ENCODE measurements at regions not wholly inside any gene's neighbourhood (a gene's known extent, or its start where the extent isn't known, plus 50 kb on each side); places are given as distances from the start of the nearest gene placed in this dataset.
"Not testable (repeated sequence)": the region's sequence is repeated elsewhere in the genome, so short reads cannot be mapped to it uniquely, and the experiment has no call there.

GRCh38 chr14:25436906-25437305, 387.0 kb upstream of the STXBP6 start:
- DNase-seq (ENCODE audit: low read depth in 2 of 2) = no peak

- DNase-seq (ENCODE audit: low read depth in 2 of 2) = no peak
These were observed 386.4 kb upstream of the STXBP6 start for GRCh38 chr14:25436288-25436875.

GRCh38 chr14:25431211-25432076, 381.5 kb upstream of the STXBP6 start:
- no peak for DNase-seq (ENCODE audit: low read depth in 2 of 2)

GRCh38 chr14:25430808-25431207, 380.9 kb upstream of the STXBP6 start:
- DNase-seq (ENCODE audit: low read depth in 2 of 2) = no peak

- no peak for DNase-seq (ENCODE audit: low read depth in 2 of 2)
These were observed 363.1 kb upstream of the STXBP6 start for GRCh38 chr14:25412998-25413397.

GRCh38 chr14:25411781-25412757, 362.1 kb upstream of the STXBP6 start:
- no peak for DNase-seq (ENCODE audit: low read depth in 2 of 2)

GRCh38 chr14:25406818-25407217, 356.9 kb upstream of the STXBP6 start:
- DNase-seq (ENCODE audit: low read depth in 2 of 2) = no peak

GRCh38 chr14:25400607-25401206, 350.8 kb upstream of the STXBP6 start:
- peak; percentile 3 to 16 for DNase-seq (ENCODE audit: low read depth in 2 of 2)

GRCh38 chr14:25396128-25396527, 346.2 kb upstream of the STXBP6 start:
- no peak for DNase-seq (ENCODE audit: low read depth in 2 of 2)

- DNase-seq (ENCODE audit: low read depth in 2 of 2) = no peak
These were observed 344.9 kb upstream of the STXBP6 start for GRCh38 chr14:25394791-25395391.

GRCh38 chr14:25394356-25394755, 344.4 kb upstream of the STXBP6 start:
- DNase-seq (ENCODE audit: low read depth in 2 of 2) = no peak

GRCh38 chr14:25389948-25390347, 340.0 kb upstream of the STXBP6 start:
- no peak for DNase-seq (ENCODE audit: low read depth in 2 of 2)

GRCh38 chr14:25381498-25381897, 331.6 kb upstream of the STXBP6 start:
- no peak for DNase-seq (ENCODE audit: low read depth in 2 of 2)

- DNase-seq (ENCODE audit: low read depth in 2 of 2) = no peak
These were observed 325.7 kb upstream of the STXBP6 start for GRCh38 chr14:25375639-25376038.

GRCh38 chr14:25371068-25371467, 321.1 kb upstream of the STXBP6 start:
- no peak for DNase-seq (ENCODE audit: low read depth in 2 of 2)

GRCh38 chr14:25370057-25370456, 320.1 kb upstream of the STXBP6 start:
- not testable (repeated sequence) for DNase-seq (ENCODE audit: low read depth in 2 of 2)

GRCh38 chr14:25358330-25358729, 308.4 kb upstream of the STXBP6 start:
- no peak for DNase-seq (ENCODE audit: low read depth in 2 of 2)

GRCh38 chr14:25351269-25351668, 301.3 kb upstream of the STXBP6 start:
- DNase-seq (ENCODE audit: low read depth in 2 of 2) = no peak

- DNase-seq (ENCODE audit: low read depth in 2 of 2) = no peak
These were observed 300.9 kb upstream of the STXBP6 start for GRCh38 chr14:25350802-25351201.

GRCh38 chr14:25350021-25350420, 300.1 kb upstream of the STXBP6 start:
- no peak for DNase-seq (ENCODE audit: low read depth in 2 of 2)

- no peak for DNase-seq (ENCODE audit: low read depth in 2 of 2)
These were observed 299.3 kb upstream of the STXBP6 start for GRCh38 chr14:25349269-25349668.
